Epithelial cell of esophagus (primary cell): ENCODE measurements at regions not wholly inside any gene's neighbourhood (a gene's known extent, or its start where the extent isn't known, plus 50 kb on each side); places are given as distances from the start of the nearest gene placed in this dataset.
A peak's percentile ranks its signal among the peaks of the same experiment; 100 is the strongest.

Source experiments
- DNase-seq: peaks from one replicate; pipeline ENCODE4 v3.0.0; 2010; ENCODE audit warnings: low read depth
- H3K4me3 ChIP-seq: 2 replicates; pipeline ENCODE4 v1.5.1; 2011; ENCODE audit warnings: mild to moderate bottlenecking, low read length, control low read depth
- CTCF ChIP-seq: IDR thresholded peaks from 2 replicates; pipeline ENCODE4 v1.5.1; 2011; ENCODE audit warnings: low read depth, mild to moderate bottlenecking, low read length, control low read depth, inconsistent platforms; ENCODE audit not compliant: insufficient read depth; ENCODE audit errors: missing control alignments

GRCh38 chr2:226223704-226224103, 575.9 kb downstream of the IRS1 start:
- H3K4me3 ChIP-seq = no peak overlapping the region
- no peak for DNase-seq
- TF ChIP-seq CTCF = no peak

DNA sequence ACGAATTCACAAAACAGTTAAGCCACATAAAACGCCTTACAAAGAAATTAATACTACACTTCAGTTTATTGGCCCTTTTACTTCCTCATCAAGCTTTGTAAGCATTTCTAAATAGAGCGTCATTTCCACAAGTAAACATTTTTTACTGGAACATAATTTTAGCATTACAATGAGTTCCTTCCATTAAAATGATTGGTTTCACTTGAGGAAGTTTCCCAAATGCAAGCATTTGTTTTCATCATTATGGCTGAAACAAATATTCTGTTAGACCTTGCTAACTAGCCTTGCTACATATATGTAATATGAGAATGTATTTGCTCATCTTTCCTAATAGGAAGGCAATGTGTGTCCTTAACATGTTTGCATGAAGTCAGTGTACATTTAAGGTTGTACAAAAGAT, 579.1 kb downstream of the IRS1 start:
- no peak overlapping the region for H3K4me3 ChIP-seq
- no peak for TF ChIP-seq CTCF
- DNase-seq = no peak

DNA sequence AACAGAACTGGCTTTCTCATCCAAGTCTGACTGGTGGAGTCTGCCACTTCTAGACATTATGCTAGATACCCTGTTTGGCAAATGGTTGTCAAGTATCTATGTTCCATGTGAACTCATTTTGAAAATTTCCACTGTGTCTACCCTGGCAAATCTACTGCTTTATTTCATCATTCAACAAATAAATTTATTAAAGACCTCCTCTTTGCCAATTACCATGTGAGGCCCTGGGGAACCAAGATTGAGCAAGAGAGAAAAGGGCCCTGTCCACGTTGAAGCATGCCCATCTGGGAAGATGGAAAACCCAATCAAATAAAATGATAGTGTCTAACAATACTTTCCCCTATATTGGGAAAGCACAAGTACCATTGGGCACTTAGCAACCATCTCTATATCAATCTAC, 582.4 kb downstream of the IRS1 start:
- TF ChIP-seq CTCF = no peak
- no peak for DNase-seq
- no peak overlapping the region for H3K4me3 ChIP-seq

- TF ChIP-seq CTCF = no peak
- DNase-seq = no peak
- H3K4me3 ChIP-seq = no peak overlapping the region
Measured at GRCh38 chr2:226216575-226216974, 583.0 kb downstream of the IRS1 start.

DNA sequence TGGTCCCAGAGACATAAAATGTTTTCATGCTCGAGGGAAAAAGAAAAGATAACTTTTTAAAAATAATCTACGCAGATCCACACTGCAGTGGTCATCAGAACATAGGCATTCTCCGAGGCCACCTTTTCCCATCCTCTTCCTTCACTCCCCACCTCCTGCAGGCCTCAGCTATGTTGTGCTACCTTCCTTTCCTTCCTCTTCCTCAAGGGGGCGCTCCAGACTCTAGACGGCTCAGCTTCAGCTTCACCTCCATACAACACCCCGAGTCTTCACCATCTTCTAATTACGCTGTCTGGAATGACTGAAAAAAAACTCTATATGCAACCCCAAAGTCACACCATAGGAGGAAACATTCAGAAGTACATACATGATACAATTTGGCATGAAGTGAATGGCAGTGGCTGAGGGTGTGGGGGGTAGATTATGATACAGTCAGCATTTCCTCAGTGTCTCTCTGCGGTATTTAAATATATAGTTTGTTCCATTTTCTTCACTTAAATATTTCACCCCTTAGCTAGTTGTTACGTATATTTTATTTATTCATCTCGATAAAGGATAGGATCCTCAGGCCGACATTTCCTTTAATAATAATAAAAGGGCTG, 583.6 kb downstream of the IRS1 start:
- peak; percentile 81 for TF ChIP-seq CTCF
- no peak overlapping the region for H3K4me3 ChIP-seq
- peak; percentile 63 for DNase-seq

DNA sequence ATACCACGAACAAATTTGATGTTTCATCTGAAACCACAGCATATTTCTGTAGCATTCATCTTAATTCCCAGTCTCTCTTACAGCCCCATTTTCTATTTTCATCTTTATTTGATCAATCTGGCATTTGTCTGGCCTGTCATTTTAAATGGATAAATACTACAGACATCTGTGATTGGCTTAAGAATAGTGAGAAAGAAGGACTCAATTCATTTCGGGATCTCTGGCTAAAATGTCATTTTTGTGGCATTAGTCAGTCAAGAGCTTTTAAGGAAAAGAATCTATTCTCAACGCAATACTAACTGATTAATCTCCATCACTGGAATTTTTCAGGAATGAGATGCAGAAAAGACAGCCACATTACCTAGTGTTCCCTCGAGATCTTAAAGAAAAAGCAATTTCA, 585.9 kb downstream of the IRS1 start:
- DNase-seq = peak; percentile 20
- no peak for TF ChIP-seq CTCF
- no peak overlapping the region for H3K4me3 ChIP-seq

DNA sequence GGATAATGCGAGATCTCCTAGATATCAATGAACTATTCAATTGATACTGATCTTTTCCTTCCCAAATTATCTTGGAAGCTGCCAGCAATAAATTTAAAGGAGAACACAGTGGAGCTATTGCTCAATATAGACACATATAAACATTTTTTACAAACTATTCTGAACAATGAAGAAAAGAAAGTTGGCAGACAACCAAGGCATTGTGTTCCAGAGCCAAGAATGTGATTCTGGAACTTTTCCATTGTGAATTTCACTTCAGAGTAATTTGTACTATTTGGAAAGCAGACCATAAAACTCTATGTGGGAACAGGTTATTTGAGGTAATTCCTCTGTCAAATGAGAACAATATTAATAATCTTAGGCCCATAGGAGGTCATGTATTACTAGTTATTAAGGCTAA, 588.2 kb downstream of the IRS1 start:
- TF ChIP-seq CTCF = no peak
- H3K4me3 ChIP-seq = no peak overlapping the region
- DNase-seq = peak; percentile 69
